Right forelimb (tissue), 1 donor: ENCODE measurements at regions not wholly inside any gene's neighbourhood (a gene's known extent, or its start where the extent isn't known, plus 50 kb on each side); places are given as distances from the start of the nearest gene placed in this dataset.
"Not testable (repeated sequence)": the region's sequence is repeated elsewhere in the genome, so short reads cannot be mapped to it uniquely, and the experiment has no call there.

Source experiments
- DNase-seq: peaks from one replicate; pipeline ENCODE4 v3.0.0-alpha.2; 2018

DNA sequence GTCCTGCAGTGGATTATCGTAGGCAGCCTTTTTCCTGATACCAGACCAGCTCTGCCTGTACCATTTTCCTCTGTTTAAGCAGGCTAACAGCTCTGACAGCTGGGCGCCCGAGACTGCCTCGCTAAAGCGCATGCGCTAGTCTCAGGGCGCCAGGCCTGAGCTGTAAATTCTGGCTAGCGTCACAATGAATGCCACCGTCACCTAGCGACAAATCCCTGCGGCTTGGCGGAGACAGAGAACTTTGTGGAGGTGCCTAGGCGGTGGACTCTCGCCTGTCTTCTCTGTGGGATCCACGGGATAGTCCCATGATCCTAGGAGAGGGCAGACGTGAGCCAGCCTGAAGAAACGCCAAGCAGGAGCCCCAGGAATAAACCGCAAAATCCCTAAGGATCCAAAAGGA, 573.9 kb downstream of the KCNJ18 start:
- no peak for DNase-seq

GRCh38 chr17:22267019-22267418, 574.7 kb downstream of the KCNJ18 start:
- DNase-seq: no peak

DNA sequence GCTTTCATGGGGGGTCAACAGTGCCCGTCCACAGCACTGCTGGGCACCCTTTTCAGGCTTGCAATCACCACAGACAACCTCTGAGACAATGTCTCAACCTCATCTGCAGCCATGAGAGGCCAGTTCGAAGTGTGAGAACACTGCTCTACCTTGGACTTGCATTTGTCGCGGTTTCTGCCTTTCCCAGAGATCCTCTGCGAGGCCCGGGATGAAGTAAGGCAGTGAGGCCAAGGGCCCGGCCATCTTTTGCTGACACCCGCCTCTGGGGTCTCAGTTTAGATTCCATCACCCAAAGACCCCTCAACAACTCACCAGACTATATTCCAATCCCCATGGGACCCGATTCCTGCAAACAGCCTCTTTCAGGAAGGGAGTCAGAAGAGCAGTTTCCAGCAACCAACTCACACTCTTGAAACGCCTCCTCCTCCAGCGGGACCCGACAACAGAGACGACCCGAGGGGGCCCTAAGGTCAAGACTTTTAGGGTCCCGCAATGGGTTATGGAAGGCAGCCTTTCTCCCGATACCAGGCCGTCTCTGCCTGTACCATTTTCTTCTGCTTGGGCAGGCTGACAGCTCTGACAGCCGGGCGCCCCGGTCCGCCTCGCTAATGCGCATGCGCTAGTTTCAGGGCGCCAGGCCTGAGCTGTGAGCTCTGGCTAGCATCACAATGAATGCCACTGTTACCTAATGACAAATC, 576.0 kb downstream of the KCNJ18 start:
- DNase-seq: no peak

GRCh38 chr17:22268912-22269220, 576.5 kb downstream of the KCNJ18 start:
- DNase-seq: no peak

- DNase-seq: no peak
These were observed 578.1 kb downstream of the KCNJ18 start for GRCh38 chr17:22270381-22270780.

GRCh38 chr17:22270809-22271208, 578.5 kb downstream of the KCNJ18 start:
- not testable (repeated sequence) for DNase-seq

GRCh38 chr17:22272363-22273146, 580.2 kb downstream of the KCNJ18 start:
- DNase-seq: no peak

DNA sequence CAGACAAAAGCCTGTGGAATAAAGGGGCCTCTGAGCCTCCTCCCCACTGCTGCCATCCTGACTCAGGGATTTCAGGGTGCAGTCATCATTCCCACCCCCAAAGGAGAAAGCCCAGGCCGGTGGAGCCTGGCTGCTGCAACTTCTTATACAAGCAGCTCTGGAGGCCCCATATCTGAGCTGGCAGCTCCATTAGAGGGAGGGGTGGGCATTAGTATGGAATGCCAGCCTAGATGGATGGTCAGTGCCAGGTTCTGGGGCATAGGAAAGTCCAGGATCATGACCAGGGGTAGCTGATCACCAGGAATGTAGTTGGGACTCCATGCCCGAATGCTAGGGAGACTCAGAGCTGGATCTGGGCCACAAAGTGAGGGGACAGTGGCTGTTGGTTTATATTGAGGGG, 581.0 kb downstream of the KCNJ18 start:
- DNase-seq: no peak

DNA sequence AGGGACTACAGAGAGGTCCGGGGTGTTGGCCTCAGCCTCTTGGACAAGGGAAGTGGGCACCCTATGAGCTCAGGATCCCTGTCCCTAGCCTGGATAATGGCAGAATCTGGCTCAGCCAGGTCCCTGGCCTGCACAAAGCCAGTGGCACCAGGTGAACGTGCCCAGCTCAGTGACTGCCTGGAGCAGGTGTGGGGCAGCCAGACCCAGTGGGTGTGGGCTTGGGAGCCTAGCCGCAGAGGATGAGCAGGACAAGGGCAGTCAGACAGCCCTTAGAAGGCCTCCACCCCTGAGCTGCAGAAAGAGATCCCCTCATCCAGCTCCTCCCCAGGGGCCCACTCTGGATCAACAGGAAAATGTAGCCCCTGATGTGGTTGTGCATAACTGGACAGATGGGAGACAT, 585.3 kb downstream of the KCNJ18 start:
- DNase-seq: no peak

GRCh38 chr17:22278302-22279275, 586.3 kb downstream of the KCNJ18 start:
- DNase-seq: no peak

- no peak for DNase-seq
These were observed 594.2 kb downstream of the KCNJ18 start for GRCh38 chr17:22286337-22287041.

GRCh38 chr17:22298484-22298951, 606.2 kb downstream of the KCNJ18 start:
- DNase-seq: not testable (repeated sequence)

GRCh38 chr17:22300177-22300576, 607.9 kb downstream of the KCNJ18 start:
- DNase-seq: no peak

DNA sequence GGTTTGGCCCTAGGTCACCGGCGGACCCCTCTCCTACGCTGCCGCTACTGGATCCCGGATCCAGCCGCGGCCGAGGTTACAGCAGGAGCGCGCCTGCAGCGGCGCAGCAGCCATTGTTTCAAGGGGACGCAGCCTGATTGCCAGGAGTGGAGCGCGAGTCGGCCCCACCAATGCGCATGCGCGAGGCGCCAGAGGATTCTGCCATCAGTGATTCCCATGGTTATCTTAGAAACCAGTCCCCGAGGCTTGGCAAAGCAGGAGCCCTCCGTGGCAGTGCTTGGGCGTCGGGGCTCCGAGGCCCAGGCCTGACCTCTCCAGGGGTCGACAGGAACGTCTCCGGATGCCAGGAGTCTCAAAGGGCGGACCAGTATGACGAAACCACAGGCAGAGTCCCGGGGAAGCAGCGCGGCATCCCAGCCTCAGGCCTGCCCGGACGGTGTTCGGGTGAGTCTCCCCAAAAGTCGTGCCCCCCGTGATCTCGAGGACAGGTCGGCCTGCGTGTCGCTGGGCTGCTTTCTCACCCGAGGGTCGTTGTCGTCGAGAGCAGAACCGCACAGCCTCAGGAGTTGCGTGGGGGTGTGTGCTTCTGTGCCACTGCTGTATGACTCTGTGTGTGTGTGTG, 608.5 kb downstream of the KCNJ18 start:
- DNase-seq: no peak

- DNase-seq: no peak
These were observed 609.0 kb downstream of the KCNJ18 start for GRCh38 chr17:22301353-22301745.

- no peak for DNase-seq
These were observed 610.8 kb downstream of the KCNJ18 start for GRCh38 chr17:22303096-22303495.

- DNase-seq: no peak
These were observed 611.5 kb downstream of the KCNJ18 start for GRCh38 chr17:22303865-22304264.

GRCh38 chr17:22304667-22305303, 612.5 kb downstream of the KCNJ18 start:
- no peak for DNase-seq

DNA sequence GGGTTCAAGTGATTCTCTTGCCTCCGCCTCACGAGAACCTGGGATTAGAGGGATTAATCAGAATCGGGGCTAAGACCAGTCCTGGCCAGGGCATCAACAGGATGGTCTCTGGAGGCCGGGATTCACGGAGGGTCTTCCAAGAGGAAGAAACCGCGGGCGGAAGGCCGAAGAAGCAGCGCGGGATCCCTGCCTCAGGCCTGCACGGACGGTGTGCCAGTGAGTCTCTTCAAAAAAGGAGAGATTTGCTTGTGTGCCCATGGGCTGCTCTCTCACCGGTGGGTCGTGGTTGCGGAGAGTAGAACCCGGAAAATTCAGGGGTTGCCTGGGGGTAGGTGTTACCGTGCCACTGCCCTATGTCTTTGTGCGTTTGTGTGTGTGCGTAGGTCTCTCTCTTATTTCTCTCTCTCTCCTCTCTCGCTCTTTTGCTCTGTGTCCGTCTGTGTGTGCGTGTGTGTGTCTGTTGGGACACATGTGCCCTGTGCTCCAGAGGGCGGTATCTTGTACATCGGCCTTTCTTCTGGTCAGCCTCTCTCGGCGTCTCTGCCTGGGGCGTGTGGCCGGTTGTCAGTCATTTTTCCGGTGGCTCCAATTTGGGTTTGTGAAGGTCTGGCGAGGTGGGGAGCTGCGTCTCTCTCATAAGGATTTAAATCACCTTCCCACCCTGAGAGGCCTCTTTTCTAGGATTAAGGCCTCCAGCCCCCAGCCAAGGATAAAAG, 613.2 kb downstream of the KCNJ18 start:
- no peak for DNase-seq

GRCh38 chr17:22310292-22310691, 618.0 kb downstream of the KCNJ18 start:
- DNase-seq: not testable (repeated sequence)
